IMR-90 (cell line): ENCODE measurements at regions not wholly inside any gene's neighbourhood (a gene's known extent, or its start where the extent isn't known, plus 50 kb on each side); places are given as distances from the start of the nearest gene placed in this dataset.

Experiments used
- ATAC-seq: fragments of 200-7000 bp; cut with Tn5 transposase; 2 replicates; pipeline ENCODE4 v1.9.1; 2020; ENCODE audit warnings: low read depth, mild to moderate bottlenecking, moderate library complexity
- BruUV-seq: library from RNA; stranded (reverse); fragments of 400-500 nt; replicated peaks from 2 replicates; lab custom pipeline; 2021; lab: Mats Ljungman, UMichigan
- CTCF ChIA-PET: fragments of 300-600 bp; formaldehyde crosslinking; extraction: SDS; loops from one replicate; lab custom pipeline; 2021; ENCODE audit warnings: antibody characterized with exemption; lab: Yijun Ruan, JAX
- POLR2A ChIA-PET: fragments of 300-600 bp; sonication (Branson Sonifier 250); formaldehyde crosslinking; loops from one replicate; lab custom pipeline; 2022; ENCODE audit warnings: antibody characterized with exemption; ENCODE audit not compliant: unreplicated experiment; lab: Charles Lee
- DNase-seq: peaks from one replicate; pipeline ENCODE4 v3.0.0; 2013
- H2AFZ ChIP-seq: replicated peaks from 2 replicates; pipeline ENCODE3; 2013; ENCODE audit warnings: low read length, mild to moderate bottlenecking; ENCODE audit not compliant: poor library complexity
- H2AK5ac ChIP-seq: 2 replicates; pipeline ENCODE4 v1.6.1; 2013; ENCODE audit warnings: low read depth, low read length, inconsistent platforms
- H2AK9ac ChIP-seq: replicated peaks from 2 replicates; pipeline ENCODE3; 2013; ENCODE audit warnings: mild to moderate bottlenecking, low read depth, low read length, moderate library complexity; ENCODE audit not compliant: poor library complexity
- H2BK120ac ChIP-seq: 2 replicates; pipeline ENCODE4 v1.6.1; 2013; ENCODE audit warnings: low read depth, low read length, inconsistent platforms
- H2BK15ac ChIP-seq: 3 replicates; pipeline ENCODE4 v1.6.1; 2013; ENCODE audit warnings: low read depth, low read length, inconsistent platforms
- H2BK20ac ChIP-seq: 2 replicates; pipeline ENCODE4 v1.6.1; 2013; ENCODE audit warnings: low read depth, mild to moderate bottlenecking, inconsistent platforms, low read length, moderate library complexity
- H2BK5ac ChIP-seq: 2 replicates; pipeline ENCODE4 v1.6.1; 2013; ENCODE audit warnings: mild to moderate bottlenecking, low read depth, low read length, inconsistent platforms; ENCODE audit not compliant: poor library complexity, severe bottlenecking
- H3K14ac ChIP-seq: replicated peaks from 2 replicates; pipeline ENCODE4 v1.6.1; 2013; ENCODE audit warnings: low read depth, low read length, inconsistent platforms
- H3K18ac ChIP-seq: 2 replicates; pipeline ENCODE4 v1.6.1; 2013; ENCODE audit warnings: low read depth, low read length, control low read depth
- H3K23ac ChIP-seq: 2 replicates; pipeline ENCODE4 v1.6.1; 2013; ENCODE audit warnings: low read depth, low read length, inconsistent platforms
- H3K27ac ChIP-seq: 2 replicates; pipeline ENCODE4 v1.5.1; 2013; ENCODE audit warnings: mild to moderate bottlenecking, control low read depth, low read length; ENCODE audit not compliant: insufficient read depth
- H3K27me3 ChIP-seq: 2 replicates; pipeline ENCODE4 v1.6.1; 2013; ENCODE audit warnings: low read length; ENCODE audit not compliant: control insufficient read depth, insufficient read depth
- H3K36me3 ChIP-seq: 2 replicates; pipeline ENCODE4 v1.6.1; 2013; ENCODE audit warnings: low read length, mixed read lengths; ENCODE audit not compliant: control insufficient read depth, insufficient read depth
- H3K4ac ChIP-seq: 2 replicates; pipeline ENCODE4 v1.6.1; 2013; ENCODE audit warnings: low read depth, low read length, inconsistent platforms
- H3K4me1 ChIP-seq: 2 replicates; pipeline ENCODE4 v1.6.1; 2013; ENCODE audit warnings: low read length, mixed read lengths; ENCODE audit not compliant: control insufficient read depth, insufficient read depth
- H3K4me2 ChIP-seq: 2 replicates; pipeline ENCODE4 v1.6.1; 2013; ENCODE audit warnings: low read depth, mild to moderate bottlenecking, control low read depth, low read length, moderate library complexity
- H3K4me3 ChIP-seq: 2 replicates; pipeline ENCODE4 v1.5.1; 2013; ENCODE audit warnings: low read depth, mild to moderate bottlenecking, control low read depth, low read length, moderate library complexity; ENCODE audit not compliant: insufficient read depth
- H3K56ac ChIP-seq: 2 replicates; pipeline ENCODE4 v1.6.1; 2013; ENCODE audit warnings: low read length, inconsistent platforms; ENCODE audit not compliant: insufficient read depth; ENCODE audit errors: extremely low read depth
- H3K79me1 ChIP-seq, 2 experiments: 2 replicates each; pipeline ENCODE4 v1.6.1; 2013; ENCODE audit warnings: low read length in 2 of 2, inconsistent platforms in 1 of 2, low read depth in 1 of 2
- H3K9ac ChIP-seq: 2 replicates; pipeline ENCODE4 v1.6.1; 2013; ENCODE audit warnings: low read depth, low read length, control low read depth
- H3K9me1 ChIP-seq: 2 replicates; pipeline ENCODE4 v1.6.1; 2013; ENCODE audit warnings: low read length, inconsistent platforms; ENCODE audit not compliant: insufficient read depth
- H3K9me3 ChIP-seq: 2 replicates; pipeline ENCODE4 v1.6.1; 2013; ENCODE audit warnings: low read length; ENCODE audit not compliant: control insufficient read depth, insufficient read depth
- H4K20me1 ChIP-seq: 2 replicates; pipeline ENCODE4 v1.6.1; 2013; ENCODE audit warnings: low read length, inconsistent platforms; ENCODE audit not compliant: insufficient read depth
- H4K5ac ChIP-seq: 2 replicates; pipeline ENCODE4 v1.6.1; 2013; ENCODE audit warnings: mild to moderate bottlenecking, low read depth, low read length, control low read depth
- H4K8ac ChIP-seq, 2 experiments: 2 replicates each; pipeline ENCODE4 v1.6.1; 2013; ENCODE audit warnings: low read depth in 2 of 2, low read length in 2 of 2, control low read depth in 1 of 2, inconsistent platforms in 1 of 2
- H4K91ac ChIP-seq: 2 replicates; pipeline ENCODE4 v1.6.1; 2013; ENCODE audit warnings: low read depth, low read length, inconsistent platforms; ENCODE audit not compliant: insufficient read depth
- BHLHE40 ChIP-seq: fragments of 150-350 bp; IDR thresholded peaks from 2 replicates; pipeline ENCODE4 v1.6.1; 2016; ENCODE audit warnings: mild to moderate bottlenecking, low read depth, low read length
- CEBPB ChIP-seq: IDR thresholded peaks from 2 replicates; pipeline ENCODE4 v1.6.1; 2012; ENCODE audit warnings: low read depth, low read length, improper control_type of control experiment
- CHD1 ChIP-seq: IDR thresholded peaks from 2 replicates; pipeline ENCODE4 v1.6.1; 2012; ENCODE audit warnings: low read depth, low read length, improper control_type of control experiment
- CTCF ChIP-seq: conservative IDR thresholded peaks from 2 replicates; pipeline ENCODE4 v1.5.1; 2012; ENCODE audit warnings: mild to moderate bottlenecking, low read depth, low read length, improper control_type of control experiment
- ELK1 ChIP-seq: fragments of 150-350 bp; IDR thresholded peaks from 2 replicates; pipeline ENCODE4 v1.6.1; 2016; ENCODE audit warnings: low read depth, mild to moderate bottlenecking, low read length, moderate library complexity, borderline replicate concordance
- FOS ChIP-seq: fragments of 150-350 bp; IDR thresholded peaks from 2 replicates; pipeline ENCODE4 v1.6.1; 2016; ENCODE audit warnings: low read depth, low read length
- MAFK ChIP-seq: IDR thresholded peaks from 2 replicates; pipeline ENCODE4 v1.6.1; 2012; ENCODE audit warnings: low read depth, low read length, improper control_type of control experiment
- MAZ ChIP-seq: IDR thresholded peaks from 2 replicates; pipeline ENCODE4 v1.6.1; 2012; ENCODE audit warnings: low read depth, mild to moderate bottlenecking, low read length, improper control_type of control experiment, moderate library complexity, borderline replicate concordance
- MXI1 ChIP-seq: IDR thresholded peaks from 2 replicates; pipeline ENCODE4 v1.6.1; 2012; ENCODE audit warnings: low read depth, mild to moderate bottlenecking, low read length, moderate library complexity, borderline replicate concordance
- NFE2L2 ChIP-seq: fragments of 150-350 bp; IDR thresholded peaks from 2 replicates; pipeline ENCODE4 v1.6.1; 2016; ENCODE audit warnings: low read depth, mild to moderate bottlenecking, low read length
- POLR2A ChIP-seq: IDR thresholded peaks from 2 replicates; pipeline ENCODE4 v1.6.1; 2012; ENCODE audit warnings: mild to moderate bottlenecking, low read depth, low read length
- RCOR1 ChIP-seq: IDR thresholded peaks from 2 replicates; pipeline ENCODE4 v1.6.1; 2012; ENCODE audit warnings: mild to moderate bottlenecking, low read length, improper control_type of control experiment; ENCODE audit not compliant: insufficient replicate concordance
- RFX5 ChIP-seq: IDR thresholded peaks from 2 replicates; pipeline ENCODE4 v1.8.0; 2012; ENCODE audit warnings: low read depth, mild to moderate bottlenecking, low read length, moderate library complexity
- SMC3 ChIP-seq: fragments of 150-350 bp; IDR thresholded peaks from 2 replicates; pipeline ENCODE4 v1.6.1; 2016; ENCODE audit warnings: low read depth, mild to moderate bottlenecking, antibody characterized with exemption, low read length, moderate library complexity
- WGBS, 2 experiments: methylation state at CpG; one replicate each; pipeline versions ENCODE4 v1.1.5 to v1.1.7; 2013; ENCODE audit warnings: missing lambda C conversion rate in 2 of 2; ENCODE audit not compliant: insufficient read length in 1 of 2; ENCODE audit errors: extremely low coverage in 2 of 2; 5-methylcytosine and 5-hydroxymethylcytosine counted together
- dilution Hi-C: fragments of 300-500 bp; cut with HindIII; formaldehyde crosslinking; loops from one replicate; pipeline ENCODE4 v1.14.3; 2018; ENCODE audit warnings: low sequenced_read_pairs; ENCODE audit not compliant: unreplicated experiment
- in situ Hi-C: fragments of 300-500 bp; cut with MboI; formaldehyde crosslinking; loops from 3 replicates; pipeline ENCODE4 v1.14.3; 2019; ENCODE audit warnings: low sequenced_read_pairs, inconsistent platforms, mixed read lengths
- intact Hi-C: fragments of 100-400 bp; cut with micrococcal nuclease; formaldehyde crosslinking; loops from 2 replicates; pipeline ENCODE4 v1.10.0; 2022

GRCh38 chr1:208748387-208749165, 504.4 kb upstream of the PLXNA2 start:
- CTCF ChIA-PET, result no interaction called here
- H2BK15ac ChIP-seq, result no peak overlapping the region
- H2AFZ ChIP-seq, result no peak overlapping the region
- no peaks in the 10 kb centered on the region for H3K4me1 ChIP-seq
- ATAC-seq, result no peak
- H4K20me1 ChIP-seq, result no peaks in the 10 kb centered on the region
- H3K4ac ChIP-seq, result no peak overlapping the region
- no peak overlapping the region for H3K18ac ChIP-seq
- dilution Hi-C loops (no loop called here), in situ Hi-C loops (no loop called here), intact Hi-C loops (no loop called here)
- no peak overlapping the region for H2BK20ac ChIP-seq
- no peak overlapping the region for H3K23ac ChIP-seq
- peaks cover 6% of the 10 kb centered on the region for H3K9me3 ChIP-seq
- no peak overlapping the region for H2BK5ac ChIP-seq
- H3K27ac ChIP-seq, result no peak overlapping the region
- H3K14ac ChIP-seq, result no peak overlapping the region
- H3K79me1 ChIP-seq, result no peaks in the 10 kb centered on the region
- no peak overlapping the region for H2AK5ac ChIP-seq
- no peak overlapping the region for H4K5ac ChIP-seq
- H3K27me3 ChIP-seq, result no peaks in the 10 kb centered on the region
- H4K8ac ChIP-seq, result no peak overlapping the region
- H4K91ac ChIP-seq, result no peak overlapping the region
- no peak for DNase-seq
- POLR2A ChIA-PET, result no interaction called here
- H3K9ac ChIP-seq, result no peak overlapping the region
- H2AK9ac ChIP-seq, result no peak overlapping the region
- no peak overlapping the region for H3K56ac ChIP-seq
- H3K4me3 ChIP-seq, result no peak overlapping the region
- TF ChIP-seq CTCF (no peak), CEBPB (no peak), ELK1 (no peak), RFX5 (no peak), SMC3 (no peak), MAFK (no peak), CHD1 (no peak), MXI1 (no peak), BHLHE40 (no peak), MAZ (no peak), FOS (no peak), NFE2L2 (no peak), RCOR1 (no peak), POLR2A (no peak)
- BruUV-seq, result no TSS peak
- WGBS, 2 experiments, result no CpG with 5 or more reads among the region's 6 CpGs
- H2BK120ac ChIP-seq, result no peak overlapping the region
- no peak overlapping the region for H3K4me2 ChIP-seq
- no peaks in the 10 kb centered on the region for H3K36me3 ChIP-seq
- H3K9me1 ChIP-seq, result no peaks in the 10 kb centered on the region
